ENCODE measurements at regions not wholly inside any gene's neighbourhood (a gene's known extent, or its start where the extent isn't known, plus 50 kb on each side); places are given as distances from the start of the nearest gene placed in this dataset.
"Not testable (repeated sequence)": the region's sequence is repeated elsewhere in the genome, so short reads cannot be mapped to it uniquely, and the experiment has no call there.

DNA sequence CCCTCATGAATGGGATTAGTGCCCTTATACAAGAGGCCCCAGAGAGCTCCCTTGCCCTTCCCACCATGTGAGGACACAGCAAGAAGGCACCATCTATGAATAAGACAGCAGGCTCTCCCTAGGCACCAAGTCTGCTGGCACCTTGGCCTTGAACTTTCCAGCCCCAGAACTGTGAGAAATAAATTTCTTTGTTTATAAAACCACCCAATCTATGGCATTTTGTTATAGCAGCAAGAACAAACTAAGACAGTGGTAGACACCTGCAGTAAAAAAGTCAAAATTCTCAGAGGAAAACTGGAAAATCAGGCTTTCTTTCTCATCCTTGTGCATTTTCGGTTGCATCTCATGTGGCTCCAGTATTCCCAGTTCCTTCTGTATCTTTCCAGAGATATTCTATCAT lies 90.3 kb downstream of the LSM3 start:
- Histone ChIP-seq H3K4me2 (ENCODE audit: low read length) (no peak overlapping the region), H2AK5ac (ENCODE audit: low read length) (no peak overlapping the region), H3K27ac (ENCODE audit: low read depth, low read length) (no peak overlapping the region), H4K8ac (ENCODE audit: low read depth, low read length) (no peak overlapping the region), H3K79me1 (ENCODE audit: low read length) (no peaks in the 10 kb centered on the region), H3K18ac (ENCODE audit: low read length) (no peak overlapping the region), H2BK15ac (replicated peaks; ENCODE audit: low read depth) (no peak overlapping the region), H3K36me3 (ENCODE audit: control insufficient read depth, insufficient read depth, low read length) (no peaks in the 10 kb centered on the region), H3K9ac (ENCODE audit: low read length) (no peak overlapping the region), H2BK5ac (ENCODE audit: low read length) (no peak overlapping the region), H3K4me1 (ENCODE audit: control insufficient read depth, low read depth, low read length) (peaks cover 6% of the 10 kb centered on the region), H3K27me3 (ENCODE audit: insufficient read depth, low read length, poor library complexity) (no peaks in the 10 kb centered on the region), H4K5ac (ENCODE audit: low read length) (no peak overlapping the region), H2BK120ac (ENCODE audit: low read depth, low read length) (no peak overlapping the region), H3K23ac (ENCODE audit: low read length) (no peak overlapping the region), H3K56ac (ENCODE audit: low read length) (no peak overlapping the region), H3K4ac (ENCODE audit: low read depth, low read length) (no peak overlapping the region), H3K4me3 (ENCODE audit: low read length) (no peak overlapping the region), H3K79me2 (ENCODE audit: control insufficient read depth, insufficient read depth, low read length) (no peaks in the 10 kb centered on the region)
- DNase-seq, result no peak
- WGBS (ENCODE audit: extremely low coverage, insufficient coverage, low lambda C conversion rate), result no CpG with 5 or more reads among the region's 1 CpG

DNA sequence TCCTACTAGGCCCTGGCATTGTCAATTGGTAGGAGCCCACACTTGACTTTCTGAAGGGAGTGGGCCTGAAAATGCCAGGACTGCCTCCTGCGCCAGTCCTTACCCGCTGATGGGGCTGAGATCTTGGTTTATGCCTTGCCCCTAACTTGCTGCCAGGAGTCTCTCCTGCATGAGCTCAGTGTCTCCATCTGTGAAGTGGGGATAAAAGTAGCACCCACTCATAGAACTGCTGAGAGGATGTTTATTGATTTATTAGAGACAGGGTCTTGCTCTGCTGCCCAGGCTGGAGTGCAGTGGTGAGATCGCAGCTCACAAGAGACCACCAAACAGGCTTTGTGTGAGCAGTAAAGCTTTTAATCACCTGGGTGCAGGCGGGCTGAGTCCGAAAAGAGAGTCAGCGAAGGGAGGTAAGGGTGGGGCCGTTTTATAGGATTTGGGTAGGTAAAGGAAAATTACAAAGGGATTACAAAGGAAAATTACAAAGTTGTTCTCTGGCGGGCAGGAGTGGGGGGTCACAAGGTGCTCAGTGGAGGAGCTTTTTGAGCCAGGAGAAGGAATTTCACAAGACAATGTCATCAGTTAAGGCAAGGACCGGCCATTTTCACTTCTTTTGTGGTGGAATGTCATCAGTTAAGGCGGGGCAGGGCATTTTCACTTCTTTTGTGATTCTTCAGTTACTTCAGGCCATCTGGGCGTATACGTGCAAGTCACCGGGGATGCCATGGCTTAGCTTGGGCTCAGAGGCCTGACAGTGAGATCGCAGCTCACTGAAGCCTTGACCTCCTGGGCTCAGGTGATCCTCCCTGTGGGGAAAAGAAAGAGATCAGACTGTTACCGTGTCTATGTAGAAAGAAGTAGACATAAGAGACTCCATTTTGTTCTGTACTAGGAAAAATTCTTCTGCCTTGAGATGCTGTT lies 93.7 kb downstream of the LSM3 start:
- Histone ChIP-seq H3K56ac (ENCODE audit: low read length) (peak overlapping the region; percentile 78), H3K4ac (ENCODE audit: low read depth, low read length) (peak overlapping the region; percentile 66), H3K9ac (ENCODE audit: low read length) (peak overlapping the region; percentile 25), H3K27ac (ENCODE audit: low read depth, low read length) (peak overlapping the region; percentile 86), H3K18ac (ENCODE audit: low read length) (peak overlapping the region; percentile 65), H2BK120ac (ENCODE audit: low read depth, low read length) (peak overlapping the region; percentile 5), H2BK5ac (ENCODE audit: low read length) (peak overlapping the region; percentile 90), H2AK5ac (ENCODE audit: low read length) (peak overlapping the region; percentile 91)
- H3K4me3 ChIP-seq (ENCODE audit: low read length); H3K79me1 ChIP-seq (ENCODE audit: low read length); H4K8ac ChIP-seq (ENCODE audit: low read depth, low read length); H3K23ac ChIP-seq (ENCODE audit: low read length); H3K4me1 ChIP-seq (ENCODE audit: control insufficient read depth, low read depth, low read length); H2BK15ac ChIP-seq (replicated peaks; ENCODE audit: low read depth); H4K5ac ChIP-seq (ENCODE audit: low read length); H3K79me2 ChIP-seq (ENCODE audit: control insufficient read depth, insufficient read depth, low read length); H3K27me3 ChIP-seq (ENCODE audit: insufficient read depth, low read length, poor library complexity); H3K4me2 ChIP-seq (ENCODE audit: low read length); H3K36me3 ChIP-seq (ENCODE audit: control insufficient read depth, insufficient read depth, low read length): not testable (repeated sequence)
- DNase-seq, result peak; percentile 94
- WGBS (ENCODE audit: extremely low coverage, insufficient coverage, low lambda C conversion rate), result no CpG with 5 or more reads among the region's 15 CpGs

DNA sequence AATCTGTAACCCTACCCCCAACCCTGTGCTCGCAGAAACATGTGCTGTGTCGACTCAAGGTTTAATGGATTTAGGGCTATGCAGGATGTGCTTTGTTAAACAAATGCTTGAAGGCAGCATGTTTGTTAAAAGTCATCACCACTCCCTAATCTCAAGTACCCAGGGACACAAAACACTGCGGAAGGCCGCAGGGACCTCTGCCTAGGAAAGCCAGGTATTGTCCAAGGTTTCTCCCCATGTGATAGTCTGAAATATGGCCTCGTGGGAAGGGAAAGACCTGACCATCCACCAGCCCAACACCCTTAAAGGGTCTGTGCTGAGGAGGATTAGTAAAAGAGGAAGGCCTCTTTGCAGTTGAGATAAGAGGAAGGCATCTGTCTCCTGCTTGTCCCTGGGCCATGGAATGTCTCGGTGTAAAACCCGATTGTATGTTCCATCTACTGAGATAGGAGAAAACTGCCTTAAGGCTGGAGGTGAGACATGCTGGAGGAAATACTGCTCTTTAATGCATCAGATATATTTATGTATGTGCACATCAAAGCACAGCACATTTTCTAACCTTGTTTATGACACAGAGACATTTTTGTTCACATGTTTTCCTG lies 94.4 kb downstream of the LSM3 start:
- not testable (repeated sequence) for H4K8ac ChIP-seq (ENCODE audit: low read depth, low read length); H3K36me3 ChIP-seq (ENCODE audit: control insufficient read depth, insufficient read depth, low read length); H3K4me3 ChIP-seq (ENCODE audit: low read length); H3K4ac ChIP-seq (ENCODE audit: low read depth, low read length); H3K79me2 ChIP-seq (ENCODE audit: control insufficient read depth, insufficient read depth, low read length); H4K5ac ChIP-seq (ENCODE audit: low read length); H3K18ac ChIP-seq (ENCODE audit: low read length); H2AK5ac ChIP-seq (ENCODE audit: low read length); H3K79me1 ChIP-seq (ENCODE audit: low read length); H2BK120ac ChIP-seq (ENCODE audit: low read depth, low read length); H2BK15ac ChIP-seq (replicated peaks; ENCODE audit: low read depth); H3K4me2 ChIP-seq (ENCODE audit: low read length); H3K4me1 ChIP-seq (ENCODE audit: control insufficient read depth, low read depth, low read length); H3K9ac ChIP-seq (ENCODE audit: low read length); H3K23ac ChIP-seq (ENCODE audit: low read length); H3K27me3 ChIP-seq (ENCODE audit: insufficient read depth, low read length, poor library complexity)
- Histone ChIP-seq H3K56ac (ENCODE audit: low read length) (peak overlapping the region; percentile 80), H3K27ac (ENCODE audit: low read depth, low read length) (peak overlapping the region; percentile 88), H2BK5ac (ENCODE audit: low read length) (peak overlapping the region; percentile 80)
- DNase-seq, result peak; percentile 84
- no CpG with 5 or more reads among the region's 7 CpGs for WGBS (ENCODE audit: extremely low coverage, insufficient coverage, low lambda C conversion rate)

DNA sequence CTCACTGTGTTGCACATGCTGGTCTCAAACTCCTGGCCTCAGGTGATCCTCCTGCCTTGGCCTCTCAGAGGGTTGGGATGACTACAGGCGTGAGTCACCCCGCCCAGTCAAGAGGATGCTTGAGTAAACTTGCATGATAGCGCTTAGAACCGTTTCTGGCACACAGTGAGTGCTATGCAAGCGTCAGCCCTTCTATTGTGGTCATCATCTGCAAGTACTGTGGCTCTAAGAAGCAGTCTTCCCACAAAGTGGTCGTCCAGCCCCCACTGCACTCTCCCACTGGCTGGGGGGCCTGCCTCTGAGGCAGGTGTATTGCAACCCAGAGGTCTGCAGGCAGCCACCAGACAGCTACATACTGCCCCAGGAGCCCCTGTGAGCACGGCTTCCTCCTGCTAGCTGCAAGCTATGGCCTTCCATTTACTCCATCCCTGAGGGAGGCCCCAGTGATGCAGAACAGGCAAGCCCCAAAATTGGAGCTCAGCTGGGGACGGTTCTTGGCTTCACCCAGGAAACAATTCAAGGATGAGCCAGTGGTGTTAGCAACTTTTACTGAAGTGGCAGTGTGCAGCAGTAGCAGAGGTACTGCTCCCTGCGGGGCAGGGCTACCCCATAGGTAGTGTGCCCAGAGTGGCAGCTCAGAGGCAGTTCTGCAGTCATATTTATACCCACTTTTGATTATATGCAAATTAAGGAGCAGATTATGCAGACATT lies 95.4 kb downstream of the LSM3 start:
- peak overlapping the region; percentile 76 for H2AK5ac ChIP-seq (ENCODE audit: low read length)
- no peaks in the 10 kb centered on the region for H3K79me2 ChIP-seq (ENCODE audit: control insufficient read depth, insufficient read depth, low read length)
- peaks cover 13% of the 10 kb centered on the region for H3K4me1 ChIP-seq (ENCODE audit: control insufficient read depth, low read depth, low read length)
- no peak overlapping the region for H4K5ac ChIP-seq (ENCODE audit: low read length)
- no peak overlapping the region for H2BK15ac ChIP-seq (replicated peaks; ENCODE audit: low read depth)
- H3K23ac ChIP-seq (ENCODE audit: low read length), result peak overlapping the region; percentile 36
- no peak overlapping the region for H3K4me2 ChIP-seq (ENCODE audit: low read length)
- H3K18ac ChIP-seq (ENCODE audit: low read length), result peak overlapping the region; percentile 65
- H3K36me3 ChIP-seq (ENCODE audit: control insufficient read depth, insufficient read depth, low read length), result no peaks in the 10 kb centered on the region
- H4K8ac ChIP-seq (ENCODE audit: low read depth, low read length), result no peak overlapping the region
- peak overlapping the region; percentile 10 for H2BK120ac ChIP-seq (ENCODE audit: low read depth, low read length)
- DNase-seq, result peak; percentile 79
- H3K56ac ChIP-seq (ENCODE audit: low read length), result peak overlapping the region; percentile 80
- H3K79me1 ChIP-seq (ENCODE audit: low read length), result no peaks in the 10 kb centered on the region
- H3K27me3 ChIP-seq (ENCODE audit: insufficient read depth, low read length, poor library complexity), result no peaks in the 10 kb centered on the region
- H3K4ac ChIP-seq (ENCODE audit: low read depth, low read length), result peak overlapping the region; percentile 20
- H2BK5ac ChIP-seq (ENCODE audit: low read length), result peak overlapping the region; percentile 80
- peak overlapping the region; percentile 88 for H3K27ac ChIP-seq (ENCODE audit: low read depth, low read length)
- no peak overlapping the region for H3K4me3 ChIP-seq (ENCODE audit: low read length)
- H3K9ac ChIP-seq (ENCODE audit: low read length), result no peak overlapping the region
- no CpG with 5 or more reads among the region's 9 CpGs for whole genome bisulfite sequencing (ENCODE audit: extremely low coverage, insufficient coverage, low lambda C conversion rate)

DNA sequence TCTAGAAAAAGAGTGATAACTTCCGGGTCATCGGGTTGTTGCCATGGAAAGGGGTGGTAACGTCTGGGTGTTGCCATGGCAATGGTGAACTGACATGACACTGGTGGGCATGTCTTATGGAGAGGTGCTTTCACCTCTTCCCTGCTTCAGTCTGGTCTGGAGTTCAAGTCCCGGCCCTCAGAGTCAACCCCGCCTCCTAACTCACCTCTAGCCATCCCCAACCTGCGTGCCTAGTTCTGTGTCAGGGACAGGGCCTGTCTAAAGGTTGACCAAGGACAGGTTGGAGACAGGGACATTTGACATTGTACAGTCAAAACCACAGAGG lies 96.0 kb downstream of the LSM3 start:
- no peak overlapping the region for H3K4ac ChIP-seq (ENCODE audit: low read depth, low read length)
- H2AK5ac ChIP-seq (ENCODE audit: low read length), result no peak overlapping the region
- H3K56ac ChIP-seq (ENCODE audit: low read length), result peak overlapping the region; percentile 80
- H3K4me1 ChIP-seq (ENCODE audit: control insufficient read depth, low read depth, low read length), result peaks cover 13% of the 10 kb centered on the region
- H4K5ac ChIP-seq (ENCODE audit: low read length), result no peak overlapping the region
- no peak overlapping the region for H3K23ac ChIP-seq (ENCODE audit: low read length)
- H3K4me2 ChIP-seq (ENCODE audit: low read length), result no peak overlapping the region
- no peaks in the 10 kb centered on the region for H3K79me2 ChIP-seq (ENCODE audit: control insufficient read depth, insufficient read depth, low read length)
- H3K18ac ChIP-seq (ENCODE audit: low read length), result peak overlapping the region; percentile 60
- H3K27ac ChIP-seq (ENCODE audit: low read depth, low read length), result peak overlapping the region; percentile 88
- H4K8ac ChIP-seq (ENCODE audit: low read depth, low read length), result no peak overlapping the region
- no CpG with 5 or more reads among the region's 6 CpGs for WGBS (ENCODE audit: extremely low coverage, insufficient coverage, low lambda C conversion rate)
- H3K36me3 ChIP-seq (ENCODE audit: control insufficient read depth, insufficient read depth, low read length), result no peaks in the 10 kb centered on the region
- no peak overlapping the region for H2BK15ac ChIP-seq (replicated peaks; ENCODE audit: low read depth)
- no peaks in the 10 kb centered on the region for H3K79me1 ChIP-seq (ENCODE audit: low read length)
- peak; percentile 88 for DNase-seq
- peak overlapping the region; percentile 18 for H2BK5ac ChIP-seq (ENCODE audit: low read length)
- H3K4me3 ChIP-seq (ENCODE audit: low read length), result no peak overlapping the region
- no peak overlapping the region for H3K9ac ChIP-seq (ENCODE audit: low read length)
- H3K27me3 ChIP-seq (ENCODE audit: insufficient read depth, low read length, poor library complexity), result no peaks in the 10 kb centered on the region
- peak overlapping the region; percentile 62 for H2BK120ac ChIP-seq (ENCODE audit: low read depth, low read length)
